HG03432 (cell line): ENCODE measurements at regions not wholly inside any gene's neighbourhood (a gene's known extent, or its start where the extent isn't known, plus 50 kb on each side); places are given as distances from the start of the nearest gene placed in this dataset.

Source experiments
- ATAC-seq: cut with Tn5 transposase; IDR thresholded peaks from one replicate; pipeline ENCODE4 v1.9.1; 2021; ENCODE audit warnings: mild to moderate bottlenecking, moderate library complexity; ENCODE audit not compliant: unreplicated experiment

DNA sequence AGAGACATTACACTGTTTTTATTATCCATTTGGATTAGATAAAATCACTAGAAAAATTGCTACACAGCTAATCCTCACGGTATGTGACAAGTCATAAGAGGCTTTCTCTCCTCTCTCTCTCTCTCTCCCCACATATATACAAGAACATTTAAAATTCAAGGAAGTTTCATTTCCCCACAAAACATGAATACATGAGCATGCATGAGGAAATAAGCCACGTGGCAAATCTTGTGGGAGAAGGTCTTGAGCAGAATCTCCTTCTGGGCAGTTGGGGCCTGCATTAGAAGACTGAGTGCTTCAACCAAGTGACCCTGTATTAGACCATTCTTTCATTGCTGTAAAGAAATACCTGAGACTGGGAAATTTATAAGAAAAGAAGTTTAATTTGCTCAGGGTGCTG lies 1313.1 kb downstream of the MRPL39 start:
- ATAC-seq = no peak

GRCh38 chr21:24290151-24290833 lies 1317.0 kb downstream of the MRPL39 start:
- ATAC-seq = peak; percentile 78

GRCh38 chr21:24289539-24289938 lies 1317.7 kb downstream of the MRPL39 start:
- no peak for ATAC-seq

DNA sequence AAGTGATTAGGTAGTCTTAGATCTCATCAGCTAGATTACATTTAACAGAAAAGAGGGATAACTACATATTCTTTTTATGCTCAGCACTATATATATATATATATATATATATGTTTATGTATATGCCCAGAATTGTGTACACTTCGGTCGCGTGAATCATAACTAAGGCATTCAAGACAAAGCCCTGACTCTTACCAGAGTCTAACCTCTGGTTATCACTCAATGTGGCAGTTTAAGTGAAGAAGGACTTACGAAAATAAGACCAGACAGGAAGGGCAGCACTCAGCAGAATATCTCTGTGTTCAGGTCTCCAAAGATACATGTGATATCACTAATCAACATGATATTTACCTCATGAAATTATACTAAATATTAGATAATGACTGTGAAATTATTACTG lies 1326.7 kb downstream of the MRPL39 start:
- no peak for ATAC-seq

GRCh38 chr21:24278711-24279110 lies 1328.6 kb downstream of the MRPL39 start:
- ATAC-seq = no peak

- no peak for ATAC-seq
These were observed 1331.1 kb downstream of the MRPL39 start for GRCh38 chr21:24276204-24276603.

GRCh38 chr21:24275616-24276015 lies 1331.7 kb downstream of the MRPL39 start:
- ATAC-seq = no peak

GRCh38 chr21:24272521-24272938 lies 1334.8 kb downstream of the MRPL39 start:
- no peak for ATAC-seq

DNA sequence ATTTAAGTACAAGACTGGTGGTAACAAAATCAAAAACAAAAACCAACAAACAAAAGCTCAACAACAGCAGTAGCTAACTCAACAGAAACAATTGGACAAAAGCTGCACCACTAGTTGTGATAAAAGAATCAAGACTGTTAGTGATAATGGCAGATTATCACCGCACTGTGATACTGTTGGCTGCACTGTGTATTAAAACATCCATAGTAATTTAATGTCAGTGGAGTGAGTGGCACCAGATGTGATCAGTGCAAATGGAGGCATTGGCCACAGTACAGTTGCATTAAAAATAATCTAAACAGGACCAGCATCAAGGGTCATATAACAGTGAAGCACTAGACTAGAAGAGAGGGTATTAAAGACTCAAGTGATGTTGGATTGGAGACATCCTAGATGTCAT lies 1341.3 kb downstream of the MRPL39 start:
- no peak for ATAC-seq

DNA sequence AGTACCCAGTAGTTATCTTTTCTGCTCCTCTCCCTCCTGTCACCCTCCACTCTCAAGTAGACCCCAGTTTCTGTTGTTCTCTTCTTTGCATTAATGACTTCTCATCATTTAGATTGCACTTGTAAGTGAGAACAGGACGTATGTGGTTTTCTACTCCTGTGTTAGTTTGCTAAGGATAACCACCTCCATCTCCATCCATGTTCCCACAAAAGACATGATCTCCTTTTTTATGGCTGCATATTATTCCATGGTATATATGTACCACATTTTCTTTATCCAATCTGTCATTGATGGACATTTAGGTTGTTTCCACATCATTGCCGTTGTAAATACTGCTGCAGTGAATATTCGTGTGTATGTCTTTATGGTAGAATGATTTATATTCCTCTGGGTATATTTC lies 1346.5 kb downstream of the MRPL39 start:
- no peak for ATAC-seq

- no peak for ATAC-seq
These were observed 1348.0 kb downstream of the MRPL39 start for GRCh38 chr21:24259241-24259640.

GRCh38 chr21:24255591-24255990 lies 1351.7 kb downstream of the MRPL39 start:
- ATAC-seq = peak; percentile 67

- no peak for ATAC-seq
These were observed 1381.8 kb downstream of the MRPL39 start for GRCh38 chr21:24225431-24225830.

- no peak for ATAC-seq
These were observed 1382.9 kb downstream of the MRPL39 start for GRCh38 chr21:24224422-24224821.

GRCh38 chr21:24223624-24224023 lies 1383.7 kb downstream of the MRPL39 start:
- ATAC-seq = no peak

DNA sequence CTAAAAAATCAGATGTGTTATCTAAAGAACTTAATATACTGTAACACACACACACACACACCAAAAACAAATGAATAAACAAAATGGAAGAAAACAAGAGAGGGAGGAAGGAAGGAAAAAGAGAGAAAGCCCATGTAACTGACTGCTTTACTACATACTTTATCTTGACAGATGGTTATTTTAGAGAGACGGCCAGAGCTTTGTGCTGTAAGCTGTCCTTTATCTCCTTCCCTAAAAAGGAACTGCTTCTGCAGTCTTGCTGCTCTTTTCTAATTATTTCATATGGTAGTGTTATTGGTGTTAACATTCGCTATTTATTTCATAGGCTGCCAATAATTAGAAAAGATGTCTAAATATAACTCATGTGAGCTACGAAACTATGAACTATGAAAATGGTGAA lies 1384.6 kb downstream of the MRPL39 start:
- ATAC-seq = no peak

DNA sequence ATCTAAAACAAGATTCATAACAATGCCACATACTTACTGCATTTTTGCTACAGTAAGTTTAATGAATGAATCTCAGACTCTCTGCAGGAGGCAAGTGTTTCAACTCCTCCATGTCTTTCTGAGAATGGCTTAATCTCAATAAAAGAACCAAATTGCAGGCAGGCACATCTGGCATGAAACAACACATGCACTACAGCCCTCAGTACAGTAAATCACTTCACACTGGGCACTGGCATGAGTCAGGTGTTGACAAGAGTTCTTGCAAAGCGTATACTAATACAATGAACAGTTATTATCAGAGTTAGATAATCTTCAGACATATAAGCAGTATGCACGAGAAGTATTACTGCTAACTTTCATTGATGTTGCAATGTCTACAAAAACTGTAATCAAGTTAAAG lies 1386.8 kb downstream of the MRPL39 start:
- ATAC-seq = no peak

GRCh38 chr21:24217151-24217550 lies 1390.1 kb downstream of the MRPL39 start:
- ATAC-seq = no peak

- no peak for ATAC-seq
These were observed 1397.2 kb downstream of the MRPL39 start for GRCh38 chr21:24210130-24210529.

- no peak for ATAC-seq
These were observed 1398.6 kb downstream of the MRPL39 start for GRCh38 chr21:24208562-24209260.

GRCh38 chr21:24205319-24205718 lies 1402.0 kb downstream of the MRPL39 start:
- ATAC-seq = no peak

DNA sequence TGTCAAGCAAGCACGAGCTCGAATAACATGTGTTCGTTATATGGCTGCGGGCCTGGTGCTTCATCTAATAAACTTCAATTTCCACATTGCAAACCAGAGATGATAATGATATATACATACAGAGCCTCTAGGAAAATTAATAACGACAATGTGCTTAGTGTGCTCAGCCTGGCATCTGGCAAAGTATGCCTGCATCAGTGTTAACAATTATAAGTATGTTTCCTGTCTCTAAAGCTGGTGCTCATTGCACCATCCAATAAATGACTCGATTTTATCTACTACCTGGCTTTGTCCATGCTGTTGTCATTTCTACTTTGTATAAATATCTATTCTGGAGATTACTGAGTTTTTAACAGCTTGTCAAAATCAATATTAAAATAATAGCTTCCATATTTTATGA lies 1402.6 kb downstream of the MRPL39 start:
- no peak for ATAC-seq

DNA sequence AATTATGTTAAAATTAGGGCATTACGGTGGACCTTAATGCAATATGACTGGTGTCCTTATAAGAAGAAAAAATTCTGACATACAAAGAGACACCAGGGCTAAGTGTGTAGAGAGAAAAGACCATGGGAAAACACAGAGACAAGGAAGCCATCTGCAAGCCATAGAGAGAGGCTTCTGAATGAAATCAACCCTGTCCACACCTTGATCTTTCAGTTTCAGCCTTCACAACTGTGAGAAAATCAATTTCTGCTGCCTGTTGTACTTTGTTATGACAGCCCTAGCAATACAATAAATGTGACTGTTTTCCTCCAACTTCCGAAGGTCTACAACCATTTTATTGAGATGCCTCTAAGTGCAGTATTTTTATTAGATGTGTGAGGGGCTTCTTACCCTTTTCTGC lies 1407.2 kb downstream of the MRPL39 start:
- ATAC-seq = peak; percentile 77
